T-helper 22 cell (primary cell): ENCODE measurements at regions not wholly inside any gene's neighbourhood (a gene's known extent, or its start where the extent isn't known, plus 50 kb on each side); places are given as distances from the start of the nearest gene placed in this dataset.
"Not testable (repeated sequence)": the region's sequence is repeated elsewhere in the genome, so short reads cannot be mapped to it uniquely, and the experiment has no call there.

Experiments used
- DNase-seq: peaks from one replicate; pipeline ENCODE4 v3.0.0-alpha.2; 2020; ENCODE audit warnings: low read depth

GRCh38 chr1:244297087-244297486, 154.6 kb downstream of the ADSS2 start:
- DNase-seq, result no peak

GRCh38 chr1:244297616-244298015, 154.1 kb downstream of the ADSS2 start:
- DNase-seq, result no peak

GRCh38 chr1:244300029-244300375, 151.7 kb downstream of the ADSS2 start:
- DNase-seq, result not testable (repeated sequence)

GRCh38 chr1:244301595-244302130, 150.0 kb downstream of the ADSS2 start:
- DNase-seq, result no peak

DNA sequence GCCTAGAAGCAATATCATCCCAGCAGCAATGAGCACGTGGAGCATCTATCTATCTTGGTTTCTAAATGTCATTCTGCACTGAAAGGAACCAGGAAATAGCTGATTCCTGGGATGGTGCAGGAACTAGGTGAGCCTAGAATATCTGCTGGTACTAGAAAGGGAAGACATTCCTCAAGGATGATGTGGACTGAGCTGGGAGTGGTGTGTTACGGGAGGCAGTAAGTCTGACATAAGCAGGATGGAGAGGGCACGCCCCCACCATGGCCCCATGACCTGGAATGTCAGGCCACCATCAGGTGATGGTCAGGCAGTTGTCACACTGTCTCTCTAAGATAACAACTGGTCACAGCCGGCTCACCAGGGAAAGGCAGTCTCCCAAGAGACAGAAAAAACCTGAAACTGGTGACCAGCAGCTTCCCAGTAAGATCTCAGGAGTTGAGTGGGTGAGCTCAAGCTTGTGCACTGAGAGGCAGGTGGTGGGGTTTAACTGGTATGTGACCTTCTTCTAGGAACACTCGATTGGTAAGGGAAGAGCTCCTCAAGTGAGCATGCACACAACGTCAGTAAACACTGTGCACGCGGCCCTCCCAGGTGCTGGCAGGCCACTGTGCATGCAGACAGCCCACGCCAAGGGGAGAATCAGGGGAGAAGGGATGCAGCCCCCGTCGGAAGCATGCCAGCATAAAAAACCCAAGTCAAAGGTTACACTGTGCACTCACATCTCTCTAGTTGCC, 148.7 kb downstream of the ADSS2 start:
- DNase-seq, result no peak

DNA sequence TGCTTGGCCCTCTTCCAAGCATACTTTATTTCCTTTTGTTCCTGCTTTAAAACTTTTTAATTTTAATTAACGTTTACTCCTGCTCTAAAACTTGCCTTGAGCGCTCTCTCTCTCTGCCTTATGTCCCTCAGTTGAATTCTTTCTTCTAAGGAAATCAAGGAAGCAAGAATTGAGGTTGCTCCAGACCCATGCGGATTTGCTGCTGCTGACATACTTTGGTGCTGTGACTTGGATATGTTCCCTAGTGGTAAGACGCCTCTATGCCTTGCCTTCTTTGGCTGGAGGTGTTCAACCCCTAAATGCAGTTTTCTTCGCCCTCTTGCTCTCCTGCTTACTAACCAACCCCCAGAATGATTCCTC, 148.1 kb downstream of the ADSS2 start:
- DNase-seq, result no peak

DNA sequence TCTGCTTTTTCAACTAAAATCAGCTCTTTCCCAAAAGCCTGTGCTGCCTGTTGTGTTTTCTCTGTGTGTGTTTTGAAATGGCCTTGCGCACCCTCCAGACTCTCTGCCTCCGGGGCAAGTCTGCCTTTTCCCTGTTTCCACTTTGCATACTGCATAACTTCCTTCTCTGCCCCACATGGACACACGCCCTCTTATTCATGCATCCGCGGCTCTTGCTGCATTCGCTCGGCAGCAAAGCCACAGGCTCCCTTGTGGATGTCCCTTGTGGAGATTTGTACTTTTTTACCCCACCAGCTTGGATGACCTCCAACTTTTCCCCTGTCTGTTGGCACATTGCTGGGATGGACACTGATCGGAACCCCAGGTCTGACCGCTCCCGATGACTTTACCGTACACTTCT, 147.6 kb downstream of the ADSS2 start:
- DNase-seq, result no peak

DNA sequence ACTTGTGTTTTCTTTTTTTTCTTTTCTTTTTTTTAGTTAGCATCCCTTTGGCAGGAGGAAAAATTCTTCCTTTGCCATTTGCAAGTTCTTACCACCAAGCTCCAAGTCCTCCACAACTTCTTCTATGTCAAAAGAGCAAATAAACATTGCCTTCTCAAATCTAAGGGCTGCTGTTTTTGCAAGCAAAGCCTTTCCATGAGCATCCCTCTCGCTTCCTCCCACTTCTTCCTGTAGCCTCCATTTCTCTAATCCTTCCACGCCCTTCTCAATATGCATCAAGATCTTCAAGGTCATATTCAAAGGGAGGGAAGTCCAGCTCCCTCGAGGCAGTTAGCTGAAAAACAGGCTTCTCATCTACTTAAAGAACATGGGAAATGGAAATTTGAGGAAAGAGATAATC, 147.1 kb downstream of the ADSS2 start:
- DNase-seq, result no peak

DNA sequence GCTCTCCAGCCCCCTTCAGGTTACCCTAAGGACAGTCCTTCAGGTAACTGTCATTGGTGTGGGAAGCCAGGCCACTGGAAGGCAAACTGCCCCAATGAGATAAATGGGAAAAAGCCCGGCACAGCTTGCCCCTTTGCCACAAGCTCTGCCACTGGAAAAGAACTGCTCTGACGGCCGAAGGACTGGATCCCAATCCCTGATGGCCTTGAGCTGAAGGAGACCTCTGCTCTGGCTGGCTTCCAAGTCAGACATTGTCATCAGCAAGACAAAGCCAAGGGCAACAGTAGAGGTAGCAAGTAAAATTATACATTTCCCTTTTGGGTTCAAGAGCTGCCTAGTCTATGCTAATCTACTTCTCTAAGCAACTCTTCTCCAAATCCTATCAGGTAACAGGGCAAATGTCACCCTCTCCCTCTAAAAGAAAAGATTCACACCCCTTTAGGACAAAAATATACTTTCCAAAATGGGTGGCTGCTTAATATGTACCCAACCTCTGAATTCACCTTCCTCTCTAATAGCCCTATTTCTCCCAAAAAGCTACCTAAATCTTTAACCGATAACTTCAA, 145.8 kb downstream of the ADSS2 start:
- DNase-seq, result no peak

GRCh38 chr1:244306544-244306943, 145.2 kb downstream of the ADSS2 start:
- DNase-seq, result no peak

DNA sequence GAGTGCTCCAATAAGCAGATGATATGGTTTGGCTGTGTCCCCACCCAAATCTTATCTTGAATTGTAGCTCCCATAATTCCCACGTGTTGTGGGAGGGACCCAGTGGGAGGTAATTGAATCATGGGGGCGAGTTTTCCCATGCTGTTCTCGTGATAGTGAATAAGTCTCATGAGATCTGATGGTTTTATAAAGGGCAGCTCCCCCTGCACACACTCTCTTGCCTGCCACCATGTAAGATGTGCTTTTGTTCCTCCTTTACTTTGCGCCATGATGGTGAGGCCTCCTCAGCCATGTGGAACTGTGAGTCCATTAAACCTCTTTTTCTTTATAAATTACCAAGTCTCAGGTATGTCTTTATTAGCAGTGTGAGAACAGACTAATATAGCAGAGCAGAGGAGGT, 142.5 kb downstream of the ADSS2 start:
- DNase-seq, result not testable (repeated sequence)

DNA sequence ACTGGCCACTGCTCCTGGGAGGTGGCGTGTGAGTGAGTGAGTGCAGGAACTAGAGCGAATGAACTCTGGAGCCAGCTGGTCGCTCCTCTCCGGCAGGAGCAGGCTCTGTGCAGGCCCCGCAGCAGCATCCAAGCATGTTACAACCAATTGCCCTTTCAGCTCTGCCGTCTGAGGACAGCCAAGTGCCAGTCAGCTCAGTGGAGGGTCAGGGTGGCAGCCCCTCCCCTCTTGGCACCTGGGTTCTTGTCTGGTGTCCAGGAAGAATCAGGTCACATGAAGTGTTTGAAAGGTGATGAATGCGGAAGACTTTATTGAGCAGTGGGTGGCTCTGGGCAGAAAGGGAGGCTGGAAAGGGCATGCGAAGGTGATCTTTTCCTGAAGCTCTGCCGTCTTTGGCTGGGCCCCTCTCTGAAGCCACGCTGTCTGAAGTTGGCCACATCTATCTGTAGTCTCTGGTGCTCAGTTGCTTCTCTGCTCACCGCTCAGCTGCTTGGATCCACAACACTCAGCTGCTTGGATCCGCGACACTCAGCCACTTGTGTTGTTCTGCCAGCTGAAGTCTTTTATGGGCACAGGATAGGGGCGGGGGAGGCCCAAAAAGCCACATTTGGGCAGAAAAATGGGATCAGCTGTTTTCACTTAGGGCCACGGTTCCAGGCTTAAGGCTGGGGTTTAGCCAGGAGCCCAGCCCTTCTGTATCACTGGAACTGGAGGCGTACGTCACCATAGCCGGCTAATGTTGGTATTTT, 139.8 kb downstream of the ADSS2 start:
- DNase-seq, result no peak

GRCh38 chr1:244313346-244313745, 138.4 kb downstream of the ADSS2 start:
- DNase-seq, result no peak

DNA sequence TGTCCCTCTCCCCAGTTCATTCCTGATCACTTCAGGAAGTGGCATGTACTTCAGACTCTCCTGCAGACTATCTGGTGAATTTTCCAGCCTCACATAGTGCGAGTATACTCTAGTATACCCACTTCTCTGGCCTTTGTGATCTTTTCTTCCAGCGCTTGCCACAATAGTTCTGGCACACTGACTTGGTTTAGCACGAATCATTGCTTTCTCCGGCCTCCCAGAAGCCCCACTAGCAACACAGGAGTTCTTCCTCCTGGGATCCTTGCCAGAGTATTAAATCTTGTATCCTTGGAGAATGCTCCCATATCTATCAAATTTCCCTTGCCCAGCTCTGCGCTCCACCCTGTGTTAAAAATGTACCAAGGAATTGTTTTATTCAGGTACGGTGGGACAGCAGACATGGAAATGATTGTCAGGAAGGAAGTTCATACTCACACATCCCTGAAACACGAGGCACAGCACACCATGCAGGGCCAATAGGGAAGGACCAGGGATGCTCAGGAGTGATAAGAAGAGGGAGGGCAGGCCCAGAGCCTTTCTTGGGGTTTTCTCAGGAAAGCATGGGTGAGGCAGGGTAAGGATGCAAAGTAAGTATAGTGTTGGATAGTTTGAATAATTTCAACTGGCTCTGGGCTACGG, 136.7 kb downstream of the ADSS2 start:
- DNase-seq, result no peak

GRCh38 chr1:244315996-244316395, 135.7 kb downstream of the ADSS2 start:
- DNase-seq, result no peak

GRCh38 chr1:244316407-244316806, 135.3 kb downstream of the ADSS2 start:
- no peak for DNase-seq

DNA sequence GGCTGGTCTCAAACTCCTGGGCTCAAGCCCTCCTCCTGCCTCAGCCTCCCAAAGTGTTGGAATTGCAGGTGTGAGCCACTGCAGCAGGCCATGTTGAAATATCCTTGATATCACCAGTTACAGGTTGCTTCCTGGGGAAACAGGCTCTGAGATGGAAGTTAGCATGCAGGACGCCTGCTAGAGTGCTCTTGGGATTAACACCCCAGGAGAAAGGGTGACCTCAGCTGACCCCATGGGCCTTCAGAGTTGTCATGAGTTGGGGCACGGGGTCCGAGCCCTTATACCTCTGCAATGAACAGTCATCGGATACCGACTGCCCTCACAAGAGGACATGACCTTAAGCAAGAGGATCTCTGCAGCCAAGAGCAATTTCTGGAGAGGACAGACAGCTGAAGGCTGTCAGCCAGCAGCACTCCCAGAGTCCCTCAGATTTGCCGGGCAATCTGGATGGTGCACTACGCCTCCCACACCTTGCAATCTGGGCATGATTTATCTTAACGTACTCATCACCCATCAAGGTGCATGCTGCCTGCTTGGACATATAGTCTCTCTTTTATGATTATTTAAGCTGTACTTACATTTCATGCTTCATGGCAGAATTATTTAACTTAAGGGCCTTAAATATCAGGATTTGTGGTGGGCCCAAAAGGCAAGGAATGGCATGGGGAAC, 134.6 kb downstream of the ADSS2 start:
- DNase-seq, result no peak

GRCh38 chr1:244318078-244318477, 133.6 kb downstream of the ADSS2 start:
- no peak for DNase-seq

DNA sequence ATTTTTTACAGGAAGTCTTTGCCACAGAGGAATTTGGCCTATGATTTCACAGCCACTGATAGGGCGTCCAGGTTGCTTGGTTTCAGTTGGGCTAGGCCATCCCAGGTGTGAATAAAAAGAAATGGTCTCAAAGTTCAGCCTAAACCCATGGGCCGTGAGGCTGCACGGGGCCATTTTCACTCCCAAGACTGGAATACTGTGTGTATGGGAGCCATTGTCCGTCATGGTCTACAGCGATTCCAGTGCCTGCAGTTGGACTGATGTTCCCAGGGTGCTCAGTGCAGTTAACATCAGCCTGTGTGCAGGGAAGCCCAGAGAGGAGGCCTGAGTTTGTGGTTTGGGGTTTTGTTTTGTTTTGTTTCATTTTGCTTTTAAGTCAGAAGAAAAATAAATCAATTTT, 133.2 kb downstream of the ADSS2 start:
- DNase-seq, result no peak

DNA sequence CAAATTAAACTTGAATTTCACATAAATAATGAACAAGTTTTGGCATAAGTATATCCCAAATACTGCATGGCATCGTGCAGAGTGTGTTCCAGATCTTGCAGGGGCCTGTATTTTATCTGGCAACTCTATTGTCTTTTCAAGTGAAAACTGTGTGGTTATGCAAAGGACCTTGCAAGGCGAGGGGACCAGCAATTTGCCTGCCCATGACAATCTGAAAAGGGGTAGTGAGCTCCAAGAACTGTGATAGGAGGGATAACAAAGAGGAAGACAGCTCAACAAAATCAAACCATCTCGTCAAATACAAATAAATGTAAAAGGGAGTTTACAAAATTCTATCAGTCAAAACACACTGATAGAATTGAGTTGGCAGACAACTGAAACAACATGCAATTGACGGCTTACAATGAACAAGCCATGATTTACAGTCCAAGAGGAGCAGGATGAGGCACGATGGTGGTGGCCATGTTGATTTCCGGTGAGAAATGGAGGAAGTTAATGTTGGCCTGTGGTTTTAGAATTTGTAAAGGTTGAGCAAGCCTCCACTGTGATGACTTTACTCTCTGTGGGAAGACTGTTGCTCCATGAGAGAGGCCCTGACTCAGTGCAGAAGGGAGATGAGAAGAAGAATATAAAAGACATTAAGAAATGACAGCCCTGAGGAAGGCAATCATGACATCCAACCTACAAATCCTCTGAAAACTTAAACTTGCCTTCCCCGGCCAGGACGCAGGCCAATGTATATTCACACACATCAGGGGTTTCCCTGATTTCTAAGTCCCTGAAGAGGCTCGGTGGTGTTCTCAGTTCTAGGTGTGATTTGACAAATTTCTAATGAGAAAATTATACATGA, 132.2 kb downstream of the ADSS2 start:
- DNase-seq, result peak; percentile 39

- no peak for DNase-seq
Measured at GRCh38 chr1:244322181-244322580, 129.5 kb downstream of the ADSS2 start.
